ENCODE measurements at regions not wholly inside any gene's neighbourhood (a gene's known extent, or its start where the extent isn't known, plus 50 kb on each side); places are given as distances from the start of the nearest gene placed in this dataset.
"Not testable (repeated sequence)": the region's sequence is repeated elsewhere in the genome, so short reads cannot be mapped to it uniquely, and the experiment has no call there.

DNA sequence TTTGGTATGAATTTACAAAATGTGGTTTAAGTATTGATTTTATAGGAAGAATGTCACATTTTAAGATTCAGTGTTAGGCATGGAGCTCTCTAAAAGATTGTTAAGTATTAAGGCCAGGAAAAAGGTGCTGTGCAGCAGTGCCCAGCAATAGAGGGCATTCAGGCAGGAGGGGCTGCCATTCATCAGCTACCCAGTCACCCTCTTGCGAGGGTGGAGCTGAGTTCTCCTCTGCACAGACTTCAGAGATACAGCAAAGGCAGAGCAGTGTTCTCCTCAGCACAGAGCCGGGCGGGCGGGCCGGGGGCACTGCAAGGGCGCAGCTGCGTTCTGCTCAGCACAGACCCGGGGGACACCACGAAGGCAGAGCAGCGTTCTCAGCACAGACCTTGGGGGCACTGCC lies 474.0 kb downstream of the SPATA31A6 start:
- not testable (repeated sequence) for TF ChIP-seq POLR2A, CTCF (IDR thresholded peaks at IDR 0.05)
